Testis (tissue), 2 donors: ENCODE measurements at regions not wholly inside any gene's neighbourhood (a gene's known extent, or its start where the extent isn't known, plus 50 kb on each side); places are given as distances from the start of the nearest gene placed in this dataset.

Experiments used
- DNase-seq: peaks from one replicate; pipeline ENCODE4 v3.0.0-alpha.2; 2019
- H3K27ac ChIP-seq, 2 donors: fragments of 200-600 bp; sonication (generic); one replicate each; pipeline ENCODE4 v1.5.1; 2019
- H3K27me3 ChIP-seq: fragments of 200-600 bp; sonication (generic); one replicate; pipeline ENCODE4 v1.5.1; 2019
- H3K36me3 ChIP-seq: fragments of 200-600 bp; sonication (generic); one replicate; pipeline ENCODE4 v1.5.1; 2017; ENCODE audit warnings: low read depth; ENCODE audit errors: missing control alignments
- H3K4me1 ChIP-seq: fragments of 200-600 bp; sonication (generic); one replicate; pipeline ENCODE4 v1.5.1; 2019
- H3K4me3 ChIP-seq, 2 donors: fragments of 200-600 bp; sonication (generic); one replicate each; pipeline ENCODE4 v1.5.1; 2017 to 2019
- H3K9me3 ChIP-seq: fragments of 200-600 bp; sonication (generic); one replicate; pipeline ENCODE4 v1.5.1; 2017
- POLR2A ChIP-seq: fragments of 450-650 bp; IDR thresholded peaks from one replicate; pipeline ENCODE4 v1.6.1; 2017; ENCODE audit warnings: antibody characterized with exemption, mild to moderate bottlenecking, moderate library complexity
- WGBS, 2 donors: methylation state at CpG; one replicate each; pipeline ENCODE4 v1.1.5; 2018; 5-methylcytosine and 5-hydroxymethylcytosine counted together
- intact Hi-C: fragments of 100-400 bp; cut with DNase I; formaldehyde crosslinking; loops from one replicate; pipeline ENCODE4 v1.15.1; 2023; ENCODE audit warnings: low total_unique reads
- TF ChIP-seq, protein P1 (sequence below), 3 experiments: fragments of 450-650 bp in 2 of 3; fragments of 200-600 bp in 1 of 3; sonication (generic) in 1 of 3; IDR thresholded peaks; one replicate each; pipeline ENCODE4 v1.5.1; 2016 to 2019; ENCODE audit warnings: antibody characterized with exemption in 3 of 3, mild to moderate bottlenecking in 2 of 3, moderate library complexity in 1 of 3

DNA sequence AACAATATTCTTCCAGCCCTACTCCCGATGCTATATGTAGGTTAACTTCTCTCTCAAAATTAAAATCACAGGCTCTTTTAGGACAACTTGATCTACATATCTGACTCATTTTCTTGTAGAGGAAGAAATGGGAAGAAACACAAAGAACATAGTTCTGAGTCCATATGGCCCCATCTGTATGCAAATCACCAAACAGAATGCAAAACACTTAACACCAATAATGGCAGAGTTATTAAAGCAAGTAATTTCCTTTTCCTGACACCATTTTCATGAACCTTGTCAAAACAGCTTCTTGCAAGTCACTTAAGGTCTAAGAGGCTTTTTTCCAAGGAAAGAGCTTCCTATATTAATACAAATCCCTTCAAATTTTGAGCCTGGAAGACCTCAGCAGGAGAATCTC lies 300.4 kb upstream of the CLEC14A start:
- 53 to 69% methylated on average over 1 of the region's 1 CpG for WGBS, 2 donors

DNA sequence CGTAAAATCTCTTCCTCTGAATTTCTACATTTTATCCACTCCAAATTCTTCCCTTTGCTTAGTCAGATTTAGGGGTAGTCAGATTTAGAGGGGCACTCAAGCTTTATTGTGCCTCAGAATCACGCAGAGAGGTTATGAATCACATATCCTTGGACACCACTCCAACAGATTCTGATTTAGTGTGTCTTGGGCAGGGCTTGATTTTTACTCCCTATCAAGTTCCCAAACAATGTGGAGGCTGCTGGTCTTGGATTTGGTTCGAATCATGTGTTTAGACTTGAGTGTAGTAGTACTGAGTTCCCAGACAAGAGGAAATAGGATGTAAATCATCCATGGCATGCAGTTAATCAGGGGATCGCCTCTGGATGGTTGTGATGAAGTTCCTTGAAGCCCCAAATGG lies 298.1 kb upstream of the CLEC14A start:
- no peak overlapping the region for H3K27ac ChIP-seq
- H3K4me3 ChIP-seq, result no peak overlapping the region
- TF ChIP-seq, protein P1, sequence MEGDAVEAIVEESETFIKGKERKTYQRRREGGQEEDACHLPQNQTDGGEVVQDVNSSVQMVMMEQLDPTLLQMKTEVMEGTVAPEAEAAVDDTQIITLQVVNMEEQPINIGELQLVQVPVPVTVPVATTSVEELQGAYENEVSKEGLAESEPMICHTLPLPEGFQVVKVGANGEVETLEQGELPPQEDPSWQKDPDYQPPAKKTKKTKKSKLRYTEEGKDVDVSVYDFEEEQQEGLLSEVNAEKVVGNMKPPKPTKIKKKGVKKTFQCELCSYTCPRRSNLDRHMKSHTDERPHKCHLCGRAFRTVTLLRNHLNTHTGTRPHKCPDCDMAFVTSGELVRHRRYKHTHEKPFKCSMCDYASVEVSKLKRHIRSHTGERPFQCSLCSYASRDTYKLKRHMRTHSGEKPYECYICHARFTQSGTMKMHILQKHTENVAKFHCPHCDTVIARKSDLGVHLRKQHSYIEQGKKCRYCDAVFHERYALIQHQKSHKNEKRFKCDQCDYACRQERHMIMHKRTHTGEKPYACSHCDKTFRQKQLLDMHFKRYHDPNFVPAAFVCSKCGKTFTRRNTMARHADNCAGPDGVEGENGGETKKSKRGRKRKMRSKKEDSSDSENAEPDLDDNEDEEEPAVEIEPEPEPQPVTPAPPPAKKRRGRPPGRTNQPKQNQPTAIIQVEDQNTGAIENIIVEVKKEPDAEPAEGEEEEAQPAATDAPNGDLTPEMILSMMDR (IDR thresholded peaks at IDR 0.05), result no peak
- TF ChIP-seq POLR2A, result no peak
- H3K27me3 ChIP-seq, result no peaks in the 10 kb centered on the region
- WGBS, 2 donors, result 55 to 64% methylated on average over 4 of the region's 4 CpGs
- H3K9me3 ChIP-seq, result no peaks in the 10 kb centered on the region
- intact Hi-C loops, result no loop called here
- DNase-seq, result no peak
- H3K36me3 ChIP-seq, result no peaks in the 10 kb centered on the region
- no peaks in the 10 kb centered on the region for H3K4me1 ChIP-seq

More for the DNA sequence above, 300.4 kb upstream of the CLEC14A start:
- no peak for DNase-seq
- H3K27ac ChIP-seq, result no peak overlapping the region
- no peak overlapping the region for H3K4me3 ChIP-seq
- intact Hi-C loops, result no loop called here
- no peaks in the 10 kb centered on the region for H3K4me1 ChIP-seq
- no peaks in the 10 kb centered on the region for H3K9me3 ChIP-seq
- TF ChIP-seq, protein P1 (IDR thresholded peaks at IDR 0.05), result no peak
- no peak for TF ChIP-seq POLR2A
- H3K27me3 ChIP-seq, result no peaks in the 10 kb centered on the region
- no peaks in the 10 kb centered on the region for H3K36me3 ChIP-seq

DNA sequence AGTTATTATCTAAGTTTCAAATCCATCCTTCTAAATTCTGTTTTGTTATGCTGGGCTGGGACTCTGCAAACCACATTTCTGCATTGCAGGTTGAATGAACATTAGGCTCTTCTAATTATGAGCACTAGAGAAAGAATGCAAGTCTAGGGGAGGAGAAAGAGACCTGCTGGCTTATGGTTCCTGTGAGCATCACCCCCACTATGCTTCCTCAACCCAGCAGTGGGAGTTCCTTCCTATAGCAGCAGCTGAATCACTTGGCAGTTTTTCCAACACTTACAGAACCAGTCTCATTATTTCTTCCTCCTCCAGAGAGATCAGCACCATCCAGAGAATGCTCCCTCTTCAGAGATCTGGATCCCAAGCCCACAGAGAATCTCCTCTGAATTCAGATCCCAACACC lies 297.7 kb upstream of the CLEC14A start:
- H3K4me3 ChIP-seq, result no peak overlapping the region
- H3K9me3 ChIP-seq, result no peaks in the 10 kb centered on the region
- no peaks in the 10 kb centered on the region for H3K4me1 ChIP-seq
- intact Hi-C loops, result no loop called here
- H3K27me3 ChIP-seq, result no peaks in the 10 kb centered on the region
- no peak overlapping the region for H3K27ac ChIP-seq
- no peak for TF ChIP-seq POLR2A
- TF ChIP-seq, protein P1 (IDR thresholded peaks at IDR 0.05), result no peak
- no peaks in the 10 kb centered on the region for H3K36me3 ChIP-seq
- no peak for DNase-seq

DNA sequence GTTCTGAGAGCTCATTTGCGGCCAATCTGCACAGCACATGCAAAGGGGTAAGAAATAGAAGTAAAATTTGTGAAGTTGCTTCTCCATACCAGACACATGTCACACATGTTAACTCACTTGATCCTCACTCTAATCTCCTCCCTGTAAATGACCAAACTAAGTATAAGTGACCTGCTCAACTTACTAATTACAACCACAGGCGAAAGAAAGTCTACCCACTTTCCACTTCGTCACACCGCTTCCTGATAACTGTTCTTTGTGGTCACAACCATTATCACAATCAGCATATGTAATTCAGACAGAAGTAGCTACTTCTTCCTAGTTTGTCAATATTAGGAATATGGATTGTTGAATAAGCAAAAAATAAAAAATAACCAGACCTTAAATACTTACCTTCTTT lies 293.7 kb upstream of the CLEC14A start:
- WGBS, 2 donors, result 68 to 83% methylated on average over 4 of the region's 4 CpGs
- H3K4me1 ChIP-seq, result no peaks in the 10 kb centered on the region
- H3K27me3 ChIP-seq, result no peaks in the 10 kb centered on the region
- H3K9me3 ChIP-seq, result no peaks in the 10 kb centered on the region
- intact Hi-C loops, result no loop called here
- H3K36me3 ChIP-seq, result no peaks in the 10 kb centered on the region
- no peak overlapping the region for H3K4me3 ChIP-seq
- DNase-seq, result no peak
- no peak overlapping the region for H3K27ac ChIP-seq
- TF ChIP-seq, protein P1 (IDR thresholded peaks at IDR 0.05), result no peak
- no peak for TF ChIP-seq POLR2A

DNA sequence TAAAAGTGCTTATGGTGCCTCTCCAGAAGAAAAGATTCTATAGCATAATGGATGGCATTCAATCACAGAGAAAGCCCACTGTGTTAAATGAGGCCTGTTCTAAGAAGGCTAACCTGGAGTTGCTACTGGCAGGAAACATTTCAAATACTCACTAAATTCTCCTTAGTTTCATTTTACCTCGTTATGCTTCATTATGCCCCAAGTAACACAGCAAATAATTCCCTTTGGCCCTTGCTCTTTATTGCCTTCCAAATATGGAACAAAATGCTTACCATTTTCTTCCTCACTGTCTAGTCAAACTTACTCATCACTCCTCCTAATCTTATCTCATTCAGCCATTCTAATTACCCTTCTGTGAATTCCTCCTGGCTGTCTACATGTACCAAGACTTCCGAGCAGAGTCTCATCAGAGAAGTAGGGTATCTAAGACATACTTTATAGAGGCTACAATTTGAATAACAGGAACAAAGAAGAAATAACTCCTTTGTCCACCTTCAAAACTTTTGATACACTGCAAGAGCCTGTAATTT lies 292.1 kb upstream of the CLEC14A start:
- no peak for TF ChIP-seq POLR2A
- TF ChIP-seq, protein P1 (IDR thresholded peaks at IDR 0.05), result no peak
- Histone ChIP-seq H3K27me3 (no peaks in the 10 kb centered on the region), H3K4me3 (no peak overlapping the region), H3K4me1 (no peaks in the 10 kb centered on the region), H3K9me3 (no peaks in the 10 kb centered on the region), H3K27ac (no peak overlapping the region), H3K36me3 (no peaks in the 10 kb centered on the region)
- intact Hi-C loops, result no loop called here
- DNase-seq, result no peak
- 23 to 53% methylated on average over 2 of the region's 2 CpGs for WGBS, 2 donors
